Upper lobe of left lung (tissue), 4 donors: ENCODE measurements at regions not wholly inside any gene's neighbourhood (a gene's known extent, or its start where the extent isn't known, plus 50 kb on each side); places are given as distances from the start of the nearest gene placed in this dataset.

ENCODE experiments used
- EP300 ChIP-seq, 4 donors: sonication (generic); formaldehyde crosslinking; IDR thresholded peaks; one replicate each; pipeline ENCODE4 v1.5.1; 2017; ENCODE audit warnings: antibody characterized with exemption in 4 of 4, control low read depth in 2 of 4
- POLR2A ChIP-seq, 4 donors: fragments of 450-650 bp; IDR thresholded peaks; one replicate each; pipeline ENCODE4 v1.5.1; 2016 to 2017; ENCODE audit warnings: antibody characterized with exemption in 4 of 4, mild to moderate bottlenecking in 2 of 4
- TF ChIP-seq, protein P1 (sequence below), 6 experiments: fragments of 450-650 bp in 4 of 6; fragments of 200-600 bp in 2 of 6; sonication (generic) in 2 of 6; IDR thresholded peaks; one replicate each; pipeline ENCODE4 v1.5.1; 2016 to 2019; ENCODE audit warnings: antibody characterized with exemption in 6 of 6

DNA sequence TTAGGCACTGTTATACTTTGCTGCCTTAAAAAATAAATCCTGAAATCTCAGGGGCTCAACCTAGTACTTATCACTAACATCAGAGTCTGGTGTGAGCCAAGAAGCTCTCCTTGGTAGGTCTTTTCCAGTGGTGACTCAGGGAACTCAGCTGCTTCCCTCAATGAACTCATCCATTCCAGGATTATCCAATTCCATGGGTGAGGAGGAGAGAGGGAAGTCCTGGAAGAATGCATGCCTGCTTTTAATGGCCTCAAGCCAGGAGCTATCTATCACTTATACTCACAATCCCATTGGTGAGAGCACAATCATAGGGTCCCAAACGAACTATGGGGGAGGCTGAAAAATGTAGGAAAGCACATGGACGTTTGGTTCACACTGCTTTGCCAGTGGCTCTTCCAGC lies 113.6 kb downstream of the POLR2M start:
- no peak for TF ChIP-seq EP300 (IDR thresholded peaks at IDR 0.05)
- no peak for TF ChIP-seq POLR2A (IDR thresholded peaks at IDR 0.05)
- TF ChIP-seq, protein P1, sequence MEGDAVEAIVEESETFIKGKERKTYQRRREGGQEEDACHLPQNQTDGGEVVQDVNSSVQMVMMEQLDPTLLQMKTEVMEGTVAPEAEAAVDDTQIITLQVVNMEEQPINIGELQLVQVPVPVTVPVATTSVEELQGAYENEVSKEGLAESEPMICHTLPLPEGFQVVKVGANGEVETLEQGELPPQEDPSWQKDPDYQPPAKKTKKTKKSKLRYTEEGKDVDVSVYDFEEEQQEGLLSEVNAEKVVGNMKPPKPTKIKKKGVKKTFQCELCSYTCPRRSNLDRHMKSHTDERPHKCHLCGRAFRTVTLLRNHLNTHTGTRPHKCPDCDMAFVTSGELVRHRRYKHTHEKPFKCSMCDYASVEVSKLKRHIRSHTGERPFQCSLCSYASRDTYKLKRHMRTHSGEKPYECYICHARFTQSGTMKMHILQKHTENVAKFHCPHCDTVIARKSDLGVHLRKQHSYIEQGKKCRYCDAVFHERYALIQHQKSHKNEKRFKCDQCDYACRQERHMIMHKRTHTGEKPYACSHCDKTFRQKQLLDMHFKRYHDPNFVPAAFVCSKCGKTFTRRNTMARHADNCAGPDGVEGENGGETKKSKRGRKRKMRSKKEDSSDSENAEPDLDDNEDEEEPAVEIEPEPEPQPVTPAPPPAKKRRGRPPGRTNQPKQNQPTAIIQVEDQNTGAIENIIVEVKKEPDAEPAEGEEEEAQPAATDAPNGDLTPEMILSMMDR (IDR thresholded peaks at IDR 0.05), result no peak
